HG02943 (cell line): ENCODE measurements at regions not wholly inside any gene's neighbourhood (a gene's known extent, or its start where the extent isn't known, plus 50 kb on each side); places are given as distances from the start of the nearest gene placed in this dataset.

ENCODE experiments used
- ATAC-seq: cut with Tn5 transposase; IDR thresholded peaks from one replicate; pipeline ENCODE4 v1.9.1; 2021; ENCODE audit warnings: mild to moderate bottlenecking, low read depth, moderate library complexity; ENCODE audit not compliant: unreplicated experiment

DNA sequence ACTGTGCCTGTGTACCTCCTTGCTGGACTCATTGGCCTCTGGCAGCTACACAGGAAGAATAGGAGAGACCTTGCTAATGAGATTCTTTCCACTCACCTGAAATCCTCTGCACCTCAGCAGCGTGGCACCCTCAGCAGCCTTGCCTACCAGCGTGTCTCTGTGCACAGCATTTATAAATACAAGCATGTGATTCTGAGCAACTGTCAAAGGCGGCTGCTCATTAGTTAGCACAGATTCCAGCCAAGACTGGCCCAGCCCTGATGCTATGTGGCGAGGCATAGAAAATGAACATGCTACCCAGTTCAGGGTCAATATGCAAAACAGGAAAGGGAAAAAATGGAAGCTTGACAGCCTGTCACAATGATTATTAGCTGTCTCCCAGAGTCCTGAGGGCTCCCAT is 298.0 kb downstream of the C4orf33 start:
- ATAC-seq: no peak

DNA sequence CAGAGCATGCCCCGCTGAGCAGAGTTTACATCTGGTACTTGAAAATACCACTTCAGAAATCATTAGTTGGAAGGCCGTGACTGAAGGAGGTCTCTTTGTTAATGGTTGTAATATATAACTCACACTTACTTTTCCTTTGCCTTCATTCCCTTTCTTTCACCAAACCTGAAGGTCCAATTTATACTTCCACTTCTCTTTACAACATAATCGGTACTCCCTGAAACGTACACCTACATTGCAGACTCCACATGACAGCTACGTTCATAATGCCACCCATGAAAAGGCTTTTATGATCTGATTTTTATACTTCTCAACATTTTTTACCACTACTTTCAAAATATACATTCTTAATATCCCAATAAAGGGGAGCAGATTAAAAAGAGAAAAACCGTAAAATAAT is 298.7 kb downstream of the C4orf33 start:
- ATAC-seq: no peak

DNA sequence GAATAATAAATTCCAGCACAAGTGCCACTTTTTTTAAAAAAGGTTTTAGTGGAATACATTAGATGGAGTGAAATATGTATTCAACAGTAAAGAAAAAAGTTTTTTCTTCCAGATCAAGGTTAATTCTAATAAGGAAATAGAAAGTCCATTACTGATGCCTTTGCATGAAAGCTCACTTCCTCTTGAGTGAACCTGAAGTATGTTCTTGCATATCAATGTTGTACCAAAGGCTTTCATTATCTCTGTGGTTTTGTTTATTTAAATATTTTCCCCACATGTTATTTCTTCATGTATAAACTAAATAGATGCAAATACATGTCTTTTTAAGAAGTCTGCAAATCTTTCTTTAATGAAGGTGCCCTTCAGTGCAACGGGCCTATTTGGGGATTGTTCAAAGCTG is 307.9 kb downstream of the C4orf33 start:
- ATAC-seq: no peak

DNA sequence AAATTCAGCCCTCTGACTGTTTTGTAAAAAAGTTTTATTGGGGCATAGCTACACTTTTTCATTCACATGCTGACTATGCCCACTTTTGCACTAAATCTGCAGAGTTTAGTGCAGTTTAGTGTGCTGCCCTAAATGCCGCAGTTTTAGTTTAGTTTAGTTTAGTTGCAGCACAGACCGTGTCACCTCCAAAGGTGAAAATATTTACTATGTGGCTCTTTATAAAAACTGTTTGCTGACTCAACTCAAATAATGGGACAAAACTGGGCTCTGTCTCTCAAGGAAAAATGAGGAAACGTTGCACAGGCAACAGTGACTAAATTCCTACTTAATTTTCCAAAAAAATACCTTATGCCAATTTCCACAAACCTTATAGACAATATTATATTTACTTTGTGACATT is 314.2 kb downstream of the C4orf33 start:
- ATAC-seq: no peak

DNA sequence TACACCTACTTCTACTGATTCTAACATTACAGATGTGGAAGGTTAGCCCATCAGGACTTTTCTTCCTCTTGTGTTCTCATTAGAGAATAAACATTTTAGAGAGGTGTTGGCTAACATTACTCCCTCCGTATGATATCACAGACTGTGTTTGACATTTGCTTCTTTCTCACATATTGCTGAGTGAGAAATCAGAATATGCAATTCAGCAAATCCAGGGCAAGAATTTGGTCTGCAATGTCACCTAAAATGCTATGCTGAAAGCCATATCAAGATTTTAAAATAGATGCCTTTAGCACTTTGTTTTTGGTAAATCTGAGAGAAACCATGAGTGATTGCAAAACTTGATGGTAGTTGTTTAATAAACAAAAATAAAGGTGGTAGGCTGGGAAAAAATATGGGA is 319.1 kb downstream of the C4orf33 start:
- ATAC-seq: no peak

DNA sequence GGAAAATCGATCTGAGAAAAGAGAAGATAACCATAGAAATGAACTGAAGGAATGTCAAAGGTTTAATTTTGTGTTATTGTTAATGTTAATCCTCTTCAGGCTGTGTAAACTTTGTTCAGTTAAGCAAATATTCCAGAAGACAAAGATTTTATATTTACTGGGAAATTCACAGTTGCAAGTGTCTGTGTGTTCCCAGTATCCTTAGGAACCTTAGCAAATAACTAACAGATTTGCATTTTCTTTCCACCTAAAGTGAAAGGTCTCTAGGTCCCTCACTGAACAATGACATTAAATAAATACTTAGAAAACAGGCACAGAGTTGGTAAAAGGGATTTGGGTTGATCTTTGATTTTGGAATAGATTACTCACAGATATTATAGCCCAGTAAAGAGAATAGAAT is 324.7 kb downstream of the C4orf33 start:
- ATAC-seq: no peak

DNA sequence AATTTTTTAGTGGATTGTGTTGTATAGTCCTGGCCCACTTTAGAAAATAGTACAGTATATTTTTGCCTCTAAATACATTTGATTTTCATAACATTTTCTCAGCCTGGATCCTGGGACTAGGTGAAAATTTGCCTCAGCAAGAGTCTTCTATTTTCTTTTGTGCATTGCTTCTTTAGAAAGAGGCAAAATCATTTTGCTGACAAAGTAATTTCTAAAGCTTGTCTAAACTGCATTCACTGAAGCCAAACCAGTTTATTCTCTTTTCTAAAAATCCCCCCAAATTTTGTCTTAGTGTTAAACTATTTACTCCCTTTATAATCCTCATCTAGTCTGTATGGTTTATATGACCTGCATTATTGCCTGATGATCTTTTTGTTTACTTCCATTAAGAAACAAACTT is 326.3 kb downstream of the C4orf33 start:
- no peak for ATAC-seq

DNA sequence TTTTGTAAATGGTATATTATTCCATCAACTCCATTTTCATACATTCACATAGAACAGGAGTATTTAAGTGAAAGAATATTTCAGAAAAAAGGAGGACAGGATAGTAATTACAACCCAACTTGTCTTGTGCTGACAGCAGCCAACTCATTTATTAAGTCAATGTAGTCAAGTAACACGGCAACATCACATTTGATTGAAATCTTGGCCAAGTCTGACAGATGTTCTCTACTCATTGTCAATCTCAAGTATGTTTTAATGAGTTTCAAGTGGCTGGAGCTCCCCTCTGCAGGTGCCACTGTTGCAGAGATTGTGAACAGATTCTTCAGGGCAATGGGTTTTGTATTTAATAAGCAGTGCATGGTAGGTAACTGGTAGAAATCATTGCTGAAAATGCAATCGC is 332.5 kb downstream of the C4orf33 start:
- no peak for ATAC-seq

DNA sequence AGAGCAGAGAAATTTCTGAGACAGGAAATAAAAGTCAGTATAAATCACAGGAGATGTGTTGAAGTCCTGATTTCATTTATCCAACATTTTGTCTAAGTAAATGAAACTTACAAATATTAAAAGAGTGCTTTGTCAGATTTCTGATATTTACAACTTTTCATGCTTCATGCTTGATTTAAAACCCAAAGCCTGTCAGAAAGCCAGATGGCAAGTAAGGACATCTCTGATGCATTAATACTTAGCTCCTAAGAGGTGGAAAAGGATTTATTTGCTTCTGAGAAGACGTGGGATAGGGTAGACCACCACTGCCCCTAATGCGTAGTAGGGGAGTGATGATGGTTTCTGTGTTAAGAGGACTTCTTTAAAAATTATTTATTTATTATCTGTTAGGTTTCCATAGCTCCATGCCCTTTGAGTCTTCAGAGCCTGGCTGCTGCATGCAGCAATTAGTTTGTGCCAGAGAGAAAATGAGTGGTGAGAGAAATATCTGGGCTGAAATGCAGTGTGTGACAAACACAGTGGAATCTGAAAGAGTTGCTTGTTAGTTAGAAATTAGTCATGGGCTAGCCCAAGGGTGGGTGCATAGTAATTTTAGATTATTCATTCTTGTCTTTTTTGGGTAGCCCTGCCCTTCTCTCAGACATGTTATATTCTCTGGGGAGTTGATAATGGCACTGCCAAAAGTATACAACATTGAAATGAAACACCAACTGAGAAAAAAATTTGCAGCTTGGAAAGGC is 333.8 kb downstream of the C4orf33 start:
- ATAC-seq: no peak

DNA sequence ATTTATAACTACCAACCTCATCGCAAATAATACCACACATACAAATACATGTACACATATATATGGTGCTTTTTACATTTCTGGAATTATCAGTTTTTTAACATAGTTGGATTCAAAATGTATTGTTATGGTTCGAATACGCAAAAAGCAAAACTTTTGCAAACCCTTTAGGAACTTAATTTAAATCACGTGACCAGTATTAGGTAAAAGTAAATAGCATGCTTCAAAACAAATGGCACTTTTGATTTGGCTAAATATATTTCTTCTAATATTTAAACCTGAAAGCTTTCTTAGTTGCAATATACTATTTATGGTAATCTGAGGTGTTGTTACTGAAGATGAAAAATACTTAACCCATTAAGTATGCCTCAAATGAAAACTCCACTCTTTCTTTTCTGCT is 341.4 kb downstream of the C4orf33 start:
- no peak for ATAC-seq

DNA sequence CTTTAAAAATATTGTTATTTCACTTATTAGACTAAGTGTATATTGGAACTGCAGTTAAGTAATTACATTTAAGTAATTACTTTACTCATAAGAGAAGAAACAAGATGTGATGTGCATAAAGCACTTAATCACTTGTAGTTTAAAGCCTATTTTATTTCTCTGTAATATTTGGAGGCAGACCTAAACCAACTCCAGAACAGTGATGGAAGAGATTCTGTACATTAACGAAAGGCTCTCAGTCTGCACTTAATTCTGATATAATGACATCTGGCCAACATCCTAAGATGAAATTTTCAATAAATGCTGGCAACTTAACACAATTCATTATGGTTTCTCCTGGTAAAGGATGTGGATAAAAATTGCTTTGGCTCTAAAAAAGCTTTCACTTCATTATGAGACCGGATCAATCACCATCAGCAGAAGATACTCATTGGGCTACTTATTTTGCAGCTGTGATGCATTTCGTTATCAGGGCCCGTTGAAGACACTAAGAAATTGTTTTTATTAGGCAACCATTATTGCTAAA is 342.6 kb downstream of the C4orf33 start:
- ATAC-seq: no peak

DNA sequence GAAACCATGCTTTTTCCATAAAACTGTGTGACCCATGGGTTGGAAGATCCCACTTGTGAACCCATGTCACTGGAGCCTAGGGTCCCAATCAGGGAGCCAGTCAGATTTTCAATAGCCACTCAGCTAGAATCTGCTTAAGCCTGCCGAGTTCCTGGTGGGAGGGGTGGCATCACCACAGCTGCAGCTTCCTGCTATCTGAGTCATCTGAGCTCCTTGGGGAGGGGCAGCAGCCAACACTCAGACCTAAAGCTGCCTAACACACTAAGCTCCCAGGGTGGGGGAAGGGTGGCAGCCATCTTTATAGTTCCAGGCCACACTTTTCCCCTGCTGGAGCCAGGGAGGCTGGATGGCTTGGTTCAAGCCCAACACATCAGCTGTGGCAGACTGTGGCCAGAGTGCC is 350.1 kb downstream of the C4orf33 start:
- ATAC-seq: no peak

DNA sequence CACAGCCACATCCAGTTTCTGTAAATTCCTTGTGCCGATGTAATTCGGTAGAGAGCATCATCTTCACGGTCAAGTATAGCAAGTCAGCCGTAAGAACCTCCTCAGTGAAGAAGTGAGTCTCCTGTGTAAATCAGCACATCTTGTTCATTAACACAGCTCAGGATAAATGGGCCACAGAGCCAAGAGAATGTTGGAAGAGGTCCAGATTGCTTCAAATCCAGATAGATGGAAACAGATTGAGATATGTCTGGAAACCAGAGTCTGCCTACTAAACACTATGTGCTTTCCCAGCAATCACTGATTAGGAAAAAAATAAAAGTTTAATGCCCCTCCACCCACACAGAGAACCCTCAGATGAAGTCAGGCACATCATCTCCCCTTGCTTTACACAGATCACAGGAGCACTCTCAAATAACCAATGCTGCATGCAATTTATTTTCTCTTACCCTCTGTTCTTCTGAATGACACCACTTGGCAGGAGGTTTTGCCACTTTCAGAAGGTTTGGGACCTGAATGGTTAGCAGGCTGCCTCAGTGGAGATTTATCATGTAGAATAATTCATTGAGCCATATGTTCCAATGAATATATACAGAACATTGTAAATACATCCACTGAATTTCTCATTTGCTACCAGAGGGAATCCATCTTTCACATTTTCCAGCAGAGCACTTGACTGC is 357.7 kb downstream of the C4orf33 start:
- no peak for ATAC-seq

DNA sequence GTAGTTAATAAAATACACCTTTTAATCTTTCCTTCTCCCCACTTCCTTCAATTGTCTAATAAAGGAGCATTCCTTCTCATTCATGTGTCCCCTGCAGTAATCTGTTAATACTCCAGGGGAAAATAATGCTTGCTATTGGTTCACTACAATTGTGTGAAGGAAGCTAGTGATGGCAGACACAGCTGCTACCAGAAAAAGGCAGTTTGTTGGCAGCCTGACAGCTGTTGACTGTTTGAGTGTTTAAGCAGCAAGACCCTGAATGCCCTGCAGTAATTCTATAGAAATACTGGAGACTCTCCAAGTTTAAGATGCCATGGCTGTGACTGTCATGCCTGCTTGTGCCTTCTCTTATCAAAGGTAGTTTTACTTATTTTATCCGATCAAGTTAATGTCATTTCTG is 359.5 kb downstream of the C4orf33 start:
- no peak for ATAC-seq

DNA sequence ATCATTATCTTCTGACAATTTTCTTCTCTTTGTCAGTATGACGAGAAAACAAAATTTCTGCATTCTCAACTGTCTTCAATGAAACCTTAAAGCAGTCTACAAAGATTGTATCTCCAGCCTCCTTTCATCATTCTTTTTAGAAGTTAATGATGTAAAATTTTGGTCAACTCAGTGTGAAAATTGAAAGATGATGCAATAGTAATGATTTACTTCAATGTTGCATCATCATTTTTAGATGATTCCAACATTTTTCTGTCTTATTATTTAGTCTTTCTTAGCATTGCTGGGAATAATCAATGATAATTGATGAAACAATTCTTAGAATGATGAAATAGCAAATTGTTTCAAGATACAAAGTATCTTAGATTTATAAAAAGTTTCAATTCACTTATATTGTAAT is 372.7 kb downstream of the C4orf33 start:
- no peak for ATAC-seq

DNA sequence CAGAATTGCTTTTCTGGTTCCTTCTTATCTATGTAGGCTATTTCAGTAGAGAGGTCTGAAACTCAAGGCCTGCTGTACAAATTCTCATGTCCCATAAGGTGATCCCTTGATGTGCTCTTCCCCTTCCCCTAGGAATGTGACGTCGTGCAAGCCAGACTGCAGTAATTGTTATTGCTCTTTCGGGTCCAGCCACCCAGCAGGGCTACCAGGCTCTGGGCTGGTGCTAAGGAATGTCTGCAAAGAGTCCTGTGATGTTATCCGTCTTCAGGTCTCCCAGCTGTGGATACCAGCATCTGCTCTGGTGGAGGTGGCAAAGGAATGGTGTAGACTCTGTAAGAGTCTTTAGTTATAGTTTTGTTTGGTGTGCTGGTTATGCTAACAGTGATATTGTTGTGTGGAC is 378.7 kb downstream of the C4orf33 start:
- no peak for ATAC-seq

DNA sequence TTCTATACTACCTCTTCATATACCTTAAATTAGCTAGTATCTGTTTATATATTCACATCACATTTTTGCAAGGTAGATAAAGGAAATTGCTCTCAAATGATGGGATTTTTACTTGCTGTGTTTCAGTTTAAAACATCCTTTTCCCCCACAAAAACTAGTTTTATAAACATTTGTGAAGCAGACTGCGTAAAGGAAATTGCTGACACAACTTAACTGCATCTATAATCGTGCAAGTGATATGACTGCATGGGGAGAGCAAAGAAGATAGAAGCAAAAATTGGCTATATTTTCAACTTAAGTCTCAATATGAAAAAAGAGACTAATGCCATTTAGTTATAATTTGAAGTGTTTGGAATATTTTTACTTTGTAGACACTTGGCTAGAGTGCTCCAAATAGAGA is 385.2 kb downstream of the C4orf33 start:
- ATAC-seq: no peak

DNA sequence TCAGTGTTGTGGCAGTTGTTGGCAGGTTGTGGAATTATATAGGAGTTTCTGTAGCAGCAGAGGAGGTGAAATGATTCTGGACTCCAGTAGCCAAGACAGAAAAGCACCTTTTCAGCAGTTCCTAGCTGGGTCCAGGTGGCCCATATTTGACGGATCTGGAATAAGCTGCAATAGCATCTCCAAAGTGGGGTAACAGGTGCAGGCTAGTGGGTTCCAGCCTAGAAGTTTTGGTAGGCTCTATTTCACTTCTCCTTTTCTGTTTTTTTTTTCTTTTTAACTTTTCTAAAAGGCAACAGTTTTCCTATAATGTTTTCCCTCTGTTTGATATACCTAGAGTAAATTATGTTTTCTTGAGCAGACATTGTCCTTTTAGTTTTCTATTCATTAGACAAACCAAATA is 392.5 kb downstream of the C4orf33 start:
- ATAC-seq: no peak

DNA sequence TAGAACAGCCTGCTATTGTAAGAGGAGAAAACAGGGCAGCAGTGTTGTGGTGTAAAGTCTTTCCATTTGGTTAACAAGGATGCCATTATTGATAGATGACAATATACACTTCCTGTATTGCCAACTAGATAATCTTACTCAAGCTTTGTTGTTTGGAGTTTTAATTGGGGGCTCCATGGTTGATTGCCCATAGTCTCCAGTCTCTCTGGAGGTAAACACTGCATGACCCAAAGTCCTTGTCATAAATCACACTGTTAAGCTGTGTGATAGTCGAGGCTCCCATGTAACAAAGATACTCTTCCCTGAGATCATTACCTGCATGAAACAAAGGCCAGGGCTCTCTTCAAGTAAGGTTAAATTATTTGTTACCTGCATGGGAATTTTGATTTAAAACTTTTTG is 394.6 kb downstream of the C4orf33 start:
- no peak for ATAC-seq

DNA sequence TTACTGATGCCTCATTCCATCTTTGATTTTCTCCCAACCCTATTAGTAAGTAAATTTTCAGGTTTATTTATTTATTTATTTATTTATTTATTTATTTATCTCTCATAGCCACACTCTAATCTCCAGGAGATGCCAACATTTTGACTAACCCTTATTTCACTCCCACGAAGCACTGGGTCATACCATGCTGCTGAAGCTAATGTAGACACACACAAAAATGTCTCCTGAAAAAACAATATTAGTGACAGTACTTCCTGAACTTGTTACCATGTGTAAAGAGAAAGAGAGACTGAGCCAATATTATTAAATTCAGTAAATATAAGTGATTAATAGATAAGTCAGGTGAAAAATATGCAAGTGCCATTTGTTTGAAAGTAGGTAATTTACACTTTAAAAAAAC is 402.7 kb downstream of the C4orf33 start:
- no peak for ATAC-seq

DNA sequence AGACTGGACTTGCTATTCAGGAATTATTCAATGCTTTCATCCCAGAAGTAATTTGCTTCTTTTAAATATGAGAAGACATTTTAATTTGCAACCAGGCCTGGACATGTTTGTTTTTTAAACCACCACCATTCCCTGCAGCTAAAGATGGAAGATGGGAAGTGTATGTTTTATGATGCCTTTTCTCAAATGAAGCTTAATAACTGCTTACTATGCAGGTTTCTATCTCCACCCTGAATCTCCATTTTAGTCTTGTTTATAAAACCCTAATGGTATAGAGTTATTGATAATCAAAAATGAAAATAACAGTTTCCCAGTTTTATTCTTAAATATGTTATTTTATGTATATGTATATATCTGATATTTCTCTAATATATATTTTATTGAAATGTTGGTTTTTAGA is 418.9 kb downstream of the C4orf33 start:
- ATAC-seq: no peak

DNA sequence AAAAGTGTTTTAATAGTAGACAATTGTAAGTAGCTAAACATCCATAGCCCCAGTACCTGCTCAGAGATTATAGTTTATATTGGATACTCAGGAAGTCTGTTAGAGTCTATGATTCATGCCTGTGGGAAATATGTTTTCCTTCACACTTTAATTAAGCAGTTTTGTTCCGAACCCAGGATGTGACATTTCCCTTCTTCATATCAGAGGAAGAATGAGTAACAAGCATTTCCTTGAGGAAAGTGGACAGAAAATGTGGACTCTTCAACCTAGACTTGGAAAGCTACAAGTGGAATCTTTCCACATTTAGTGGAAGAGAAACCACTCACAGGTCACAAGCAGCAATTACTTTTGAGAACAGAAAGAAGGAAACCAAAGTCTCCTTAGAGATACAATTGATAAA is 419.4 kb downstream of the C4orf33 start:
- no peak for ATAC-seq
